ENCODE measurements at regions not wholly inside any gene's neighbourhood (a gene's known extent, or its start where the extent isn't known, plus 50 kb on each side); places are given as distances from the start of the nearest gene placed in this dataset.
A peak's percentile ranks its signal among the peaks of the same experiment; 100 is the strongest.
"Not testable (repeated sequence)": the region's sequence is repeated elsewhere in the genome, so short reads cannot be mapped to it uniquely, and the experiment has no call there.

DNA sequence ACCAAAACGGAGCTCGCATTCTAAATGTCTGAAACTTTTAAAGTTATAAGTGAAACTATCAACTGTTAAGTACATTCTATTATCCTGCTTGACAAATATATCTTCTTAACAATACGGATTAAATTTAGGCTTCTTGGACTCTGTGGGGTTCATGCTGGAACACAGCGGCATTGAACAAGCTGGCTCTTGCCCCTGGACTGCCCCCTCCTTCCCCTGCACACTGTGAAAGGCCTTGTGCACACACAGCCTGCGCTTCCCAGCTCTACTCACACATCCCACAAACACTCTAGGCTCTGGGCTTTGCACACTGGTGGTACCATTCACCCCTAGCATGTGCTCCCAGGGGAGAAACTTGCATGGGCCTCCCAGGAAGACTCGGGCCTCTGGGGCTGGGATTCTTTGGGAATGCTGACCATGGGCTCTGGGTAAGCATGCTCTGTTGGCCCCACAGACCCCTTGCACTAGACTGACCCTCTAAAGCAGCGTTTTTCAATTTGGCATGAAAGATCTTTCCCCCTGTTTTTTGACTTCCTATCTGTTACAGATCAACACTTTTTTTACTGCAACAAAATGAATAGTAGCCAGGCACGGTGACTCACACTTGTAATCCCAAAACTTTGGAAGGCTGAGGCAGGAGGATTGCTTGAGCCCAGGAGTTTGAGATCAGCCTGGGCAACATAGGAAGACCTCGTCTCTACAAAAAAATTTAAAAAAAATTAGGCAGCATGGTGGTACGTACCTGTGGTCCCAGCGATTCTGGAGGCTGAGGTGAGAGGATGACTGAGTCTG is 96.2 kb upstream of the CPM start:
- no peak for DNase-seq (ENCODE audit: low read depth, low spot score)

DNA sequence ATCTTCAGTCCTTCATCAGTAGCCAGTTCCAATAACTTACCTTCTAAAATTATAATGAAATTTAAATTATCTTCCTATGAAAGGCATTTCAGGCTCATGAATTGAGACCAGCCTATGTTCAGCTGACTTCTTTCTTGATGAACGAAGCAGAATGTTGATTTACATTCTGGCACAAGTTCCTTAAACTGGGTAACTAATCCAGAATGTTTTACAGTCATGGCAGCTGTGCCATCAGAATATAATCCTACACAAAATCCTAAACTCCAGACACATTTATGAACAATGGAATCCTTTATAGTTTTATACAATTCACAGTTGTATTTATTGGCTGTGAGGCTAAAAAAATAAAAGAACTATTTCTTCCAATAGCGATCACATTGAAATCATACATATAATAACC is 97.3 kb upstream of the CPM start:
- DNase-seq (ENCODE audit: low read depth, low spot score) = no peak

DNA sequence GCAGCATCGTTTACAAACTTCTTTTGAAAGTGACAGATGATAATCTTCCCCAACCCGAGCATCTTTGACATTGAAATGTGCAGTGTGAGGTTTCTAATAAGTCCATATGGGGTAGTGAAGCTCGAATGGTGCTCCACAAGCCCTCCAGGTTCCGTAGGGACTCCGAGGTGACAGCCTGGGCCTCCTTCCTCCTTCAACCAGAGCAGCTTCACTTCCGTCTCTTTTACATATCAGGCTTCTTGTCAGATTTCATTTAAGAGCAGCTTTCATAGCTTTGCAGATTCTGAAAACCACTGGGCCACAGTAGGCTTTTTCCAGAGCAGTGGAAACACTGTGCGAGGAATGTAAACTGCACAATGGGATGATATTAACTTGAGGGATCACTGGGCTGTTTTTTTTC is 103.6 kb upstream of the CPM start:
- DNase-seq (ENCODE audit: low read depth, low spot score) = no peak

GRCh38 chr12:69036999-69037398 is 104.0 kb upstream of the CPM start:
- DNase-seq (ENCODE audit: low read depth, low spot score) = no peak

- no peak for DNase-seq (ENCODE audit: low read depth, low spot score)
These were observed 106.9 kb upstream of the CPM start for GRCh38 chr12:69039911-69040310.

GRCh38 chr12:69042557-69042956 is 109.6 kb upstream of the CPM start:
- no peak for DNase-seq (ENCODE audit: low read depth, low spot score)

GRCh38 chr12:69042970-69043369 is 110.0 kb upstream of the CPM start:
- DNase-seq (ENCODE audit: low read depth, low spot score) = no peak

GRCh38 chr12:69044887-69045286 is 111.9 kb upstream of the CPM start:
- no peak for DNase-seq (ENCODE audit: low read depth, low spot score)

DNA sequence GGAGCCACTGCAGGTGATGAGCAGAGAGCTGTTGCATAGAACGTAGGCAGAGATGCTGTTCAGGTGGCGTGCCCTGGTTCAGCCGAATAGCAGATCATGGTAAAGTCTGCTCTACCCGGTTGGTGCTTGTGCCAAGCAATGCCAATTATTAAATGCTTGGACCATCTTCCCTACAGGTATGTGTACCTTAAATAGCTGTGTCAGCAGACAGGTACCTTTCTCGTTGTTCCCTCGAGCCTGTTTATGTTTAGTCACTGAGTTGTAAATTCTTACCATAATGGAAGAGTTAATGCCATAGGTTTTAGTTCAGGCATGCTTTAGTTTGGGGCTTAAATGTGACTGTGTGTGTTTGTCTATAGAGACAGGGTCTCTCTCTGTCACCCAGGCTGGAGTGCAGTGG is 112.5 kb upstream of the CPM start:
- no peak for DNase-seq (ENCODE audit: low read depth, low spot score)

DNA sequence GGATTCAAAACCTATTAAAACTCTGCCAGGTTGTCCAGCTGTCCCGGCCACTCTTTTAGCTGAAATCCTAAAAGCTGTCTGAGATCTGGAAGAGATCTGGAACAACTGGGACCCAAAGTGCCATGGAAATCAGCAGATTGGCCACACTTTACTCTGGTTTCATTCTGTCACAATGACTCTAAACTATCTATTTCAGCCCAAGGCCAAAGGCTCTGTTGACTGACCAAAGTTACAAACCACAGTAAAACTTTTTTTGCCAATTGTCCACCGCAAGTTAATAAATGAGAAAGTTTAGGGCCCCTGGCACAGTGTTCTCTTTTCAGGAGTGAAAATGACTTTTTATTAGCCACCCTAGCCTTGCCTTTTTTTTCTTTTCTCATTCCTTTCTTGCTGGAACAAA is 113.4 kb upstream of the CPM start:
- DNase-seq (ENCODE audit: low read depth, low spot score) = no peak

- no peak for DNase-seq (ENCODE audit: low read depth, low spot score)
These were observed 113.9 kb upstream of the CPM start for GRCh38 chr12:69046920-69047319.

DNA sequence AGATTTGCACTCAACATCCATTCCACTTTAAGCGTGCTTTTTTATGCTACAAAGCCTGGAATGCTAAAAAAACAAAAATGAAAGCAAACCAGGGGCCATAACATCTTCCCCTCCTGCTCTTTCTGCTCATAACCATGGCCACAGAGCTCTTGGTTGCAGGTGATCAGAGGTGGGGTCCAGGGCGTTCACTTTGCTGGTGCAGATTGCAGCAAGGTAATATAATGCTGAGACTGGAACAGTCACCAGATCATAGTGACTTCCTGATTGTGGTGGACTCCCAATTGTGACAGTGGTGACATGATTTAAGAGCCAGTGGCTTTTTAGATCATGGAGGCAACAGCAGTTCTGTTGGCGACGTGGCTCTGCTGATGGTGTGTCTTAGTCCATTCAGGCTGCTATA is 115.0 kb upstream of the CPM start:
- DNase-seq (ENCODE audit: low read depth, low spot score) = no peak

GRCh38 chr12:69049855-69050254 is 116.9 kb upstream of the CPM start:
- not testable (repeated sequence) for DNase-seq (ENCODE audit: low read depth, low spot score)

DNA sequence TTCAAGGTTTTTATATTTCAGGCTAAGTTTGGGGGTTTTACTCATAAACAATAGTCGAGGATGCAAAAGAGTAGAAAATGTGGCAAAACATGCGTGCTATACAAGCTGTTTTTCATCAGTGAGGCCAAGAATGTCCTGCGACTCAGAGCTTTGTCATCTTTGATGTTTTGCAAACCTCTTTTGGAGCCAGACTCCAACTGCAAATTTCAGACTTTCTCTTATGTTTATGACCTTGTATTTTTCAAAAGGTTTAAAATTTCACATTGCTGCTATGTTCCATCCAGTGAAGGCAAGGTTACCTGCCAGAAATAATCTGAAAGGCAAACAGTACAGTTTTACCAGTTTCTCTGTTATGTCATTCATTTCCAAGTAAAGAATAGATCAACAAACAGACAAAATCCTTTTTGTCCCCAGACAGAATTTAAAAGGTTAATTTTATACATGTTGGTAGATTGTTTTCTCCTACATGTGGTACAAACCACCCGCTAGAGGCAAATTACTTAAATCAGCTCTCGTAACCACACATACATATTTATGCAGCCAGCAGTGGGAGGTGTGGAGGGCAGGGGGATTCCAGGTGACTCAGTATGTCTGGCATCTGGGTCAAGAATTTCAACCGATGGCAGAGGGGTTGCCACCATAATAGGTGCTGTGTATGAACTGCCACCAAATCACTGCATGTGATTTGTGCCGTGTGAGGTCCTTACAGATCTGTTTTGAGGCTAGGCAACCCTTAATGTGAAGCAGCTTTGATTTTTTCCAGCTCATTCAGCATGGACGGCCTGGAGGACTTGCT is 119.8 kb upstream of the CPM start:
- DNase-seq (ENCODE audit: low read depth, low spot score) = peak; percentile 65

DNA sequence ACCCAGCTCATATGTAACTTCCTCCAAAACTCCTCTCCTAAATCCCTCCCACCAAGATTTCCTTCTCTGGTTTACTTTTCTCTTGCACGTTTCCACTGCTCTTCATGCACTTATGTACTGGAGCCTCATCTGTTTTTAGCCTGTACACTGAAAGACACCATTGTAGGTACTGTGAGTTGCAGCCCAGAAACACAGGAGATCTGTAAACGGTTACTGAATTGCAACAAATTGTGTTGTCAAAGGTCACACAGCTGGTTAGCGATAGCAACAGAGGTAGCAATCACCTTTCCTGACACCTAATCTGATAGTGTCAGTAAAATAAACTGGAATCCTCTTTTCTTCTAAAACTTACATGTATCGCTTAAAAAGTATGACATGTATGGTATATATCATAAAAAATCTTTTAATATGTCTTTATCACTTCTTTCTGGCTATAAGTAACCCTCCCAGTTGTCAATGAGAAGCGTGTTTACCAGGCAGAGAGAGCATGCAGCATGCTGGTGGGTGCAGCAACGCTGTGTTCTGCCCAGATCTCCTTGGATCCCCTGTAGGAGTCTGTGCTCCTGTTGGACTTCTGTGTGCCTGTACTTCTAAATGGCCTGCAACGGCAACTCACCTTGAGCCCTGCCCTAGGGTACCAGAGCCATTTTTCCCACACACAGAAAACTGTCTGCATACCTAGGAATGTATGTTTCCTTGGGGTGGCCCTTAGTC is 121.5 kb upstream of the CPM start:
- no peak for DNase-seq (ENCODE audit: low read depth, low spot score)

- DNase-seq (ENCODE audit: low read depth, low spot score) = no peak
These were observed 122.3 kb upstream of the CPM start for GRCh38 chr12:69055280-69055679.

DNA sequence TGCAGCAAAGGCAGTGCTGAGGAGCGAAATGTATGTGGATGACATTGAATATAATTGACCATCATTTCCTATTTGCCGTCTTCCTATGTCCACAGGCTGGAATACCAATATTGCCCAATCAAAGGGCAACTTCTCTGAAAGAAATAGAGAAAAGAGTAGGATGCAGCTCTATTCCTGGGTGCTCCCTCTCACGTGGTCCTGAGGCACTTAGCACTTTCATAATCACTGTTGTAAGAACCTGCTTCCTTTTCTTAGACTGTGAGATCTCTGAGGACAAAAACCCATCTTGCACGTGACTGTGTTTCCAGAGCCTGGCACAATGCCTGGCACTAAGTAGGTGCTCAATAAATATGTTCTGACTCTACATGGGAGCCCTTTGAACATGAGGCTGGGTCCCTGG is 122.7 kb upstream of the CPM start:
- no peak for DNase-seq (ENCODE audit: low read depth, low spot score)

DNA sequence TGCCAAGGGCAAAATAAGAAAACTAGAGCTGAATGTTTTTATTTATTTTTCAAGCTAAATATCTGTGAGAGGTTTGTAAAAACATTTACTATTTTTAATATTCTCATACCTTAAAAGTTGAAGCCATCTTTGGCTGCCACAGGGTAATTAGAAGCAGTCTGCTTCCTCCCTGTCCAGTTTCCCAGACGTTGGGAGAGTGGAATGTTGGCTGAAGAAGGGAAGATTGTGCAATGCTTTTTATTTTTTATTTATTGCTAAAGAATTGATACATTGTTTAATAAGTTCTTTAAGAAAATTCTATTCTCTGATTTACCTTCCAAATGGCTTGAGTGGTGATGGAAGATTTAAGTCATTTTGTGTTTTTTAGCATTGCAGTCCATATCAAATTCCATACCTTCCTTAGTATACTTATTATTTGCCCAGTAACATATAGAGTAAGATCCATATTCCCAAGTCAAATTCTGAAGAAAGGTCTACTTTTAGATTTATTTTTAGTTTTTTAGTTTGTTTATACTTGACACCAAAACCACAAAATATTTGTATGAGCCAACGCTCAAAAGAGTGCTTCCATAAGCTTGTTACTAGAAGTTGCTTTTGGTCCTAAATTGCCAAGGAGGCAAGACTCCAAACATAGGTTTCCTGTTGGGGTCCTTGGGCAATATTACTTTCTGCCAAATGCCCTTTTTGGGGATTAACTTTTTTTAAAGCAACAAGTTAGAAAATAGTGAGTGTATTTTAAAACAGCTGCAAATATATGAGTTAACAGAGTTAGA is 124.0 kb upstream of the CPM start:
- DNase-seq (ENCODE audit: low read depth, low spot score) = no peak

DNA sequence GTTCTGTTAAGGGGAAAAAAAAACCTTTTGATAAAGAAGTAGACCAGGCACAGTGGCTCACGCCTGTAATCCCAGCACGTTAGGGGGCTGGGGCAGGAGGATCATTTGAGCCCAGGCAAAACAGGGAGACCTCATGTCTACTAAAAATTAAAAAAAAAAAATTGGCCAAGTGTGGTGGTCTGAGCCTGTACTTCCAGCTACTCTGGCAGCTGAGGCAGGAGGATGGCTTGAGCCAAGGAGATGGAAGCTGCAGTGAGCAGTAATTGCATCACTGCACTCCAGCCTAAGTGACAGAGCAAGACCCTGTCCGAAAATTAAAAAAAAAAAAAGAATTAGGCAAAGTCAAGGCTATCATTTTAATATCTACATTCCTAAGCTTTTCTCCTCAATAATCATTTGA is 124.8 kb upstream of the CPM start:
- no peak for DNase-seq (ENCODE audit: low read depth, low spot score)

DNA sequence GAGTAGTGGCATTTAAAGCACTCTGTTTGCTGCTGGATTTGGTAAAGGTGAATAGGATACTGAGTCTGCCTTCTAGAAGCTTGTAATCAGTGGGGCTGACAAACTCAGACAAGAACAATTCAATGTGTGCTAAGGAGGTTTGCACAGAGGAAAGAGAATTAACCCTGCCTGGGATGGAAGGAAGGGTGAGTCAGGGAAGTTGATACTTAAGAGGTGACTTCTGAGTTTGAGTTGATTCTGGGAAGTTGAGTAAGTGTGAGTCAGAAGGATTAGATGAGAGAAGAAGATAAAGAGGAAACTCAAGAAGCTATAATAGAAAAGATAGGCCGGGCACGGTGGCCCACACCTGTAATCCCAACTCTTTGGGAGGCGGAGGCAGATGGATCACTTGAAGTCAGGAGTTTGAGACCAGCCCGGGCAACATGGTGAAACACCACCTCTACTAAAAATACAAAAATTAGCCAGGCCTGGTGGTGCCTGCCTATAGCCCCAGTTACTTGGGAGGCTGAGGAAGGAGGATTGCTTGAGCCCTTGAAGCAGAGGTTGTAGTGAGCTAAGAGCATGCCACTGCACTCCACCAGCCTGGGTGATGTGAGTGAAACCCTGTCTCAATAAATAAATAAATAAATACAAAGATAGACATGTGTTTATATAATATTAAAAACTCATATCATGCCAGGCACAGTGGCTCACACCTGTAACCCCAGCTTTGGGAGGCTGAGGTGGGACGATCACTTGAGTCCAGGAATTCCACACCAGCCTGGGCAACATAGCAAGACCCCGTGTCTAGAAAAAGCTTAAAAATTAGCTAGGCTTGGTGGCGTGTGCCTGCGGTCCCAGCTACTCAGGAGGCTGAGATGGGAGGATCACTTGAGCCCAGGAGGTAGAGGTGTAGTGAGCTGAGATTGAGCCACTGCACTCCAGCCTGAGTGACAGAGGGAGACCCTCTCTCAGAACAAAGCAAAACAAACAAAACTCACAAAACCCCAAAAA is 126.8 kb upstream of the CPM start:
- no peak for DNase-seq (ENCODE audit: low read depth, low spot score)

DNA sequence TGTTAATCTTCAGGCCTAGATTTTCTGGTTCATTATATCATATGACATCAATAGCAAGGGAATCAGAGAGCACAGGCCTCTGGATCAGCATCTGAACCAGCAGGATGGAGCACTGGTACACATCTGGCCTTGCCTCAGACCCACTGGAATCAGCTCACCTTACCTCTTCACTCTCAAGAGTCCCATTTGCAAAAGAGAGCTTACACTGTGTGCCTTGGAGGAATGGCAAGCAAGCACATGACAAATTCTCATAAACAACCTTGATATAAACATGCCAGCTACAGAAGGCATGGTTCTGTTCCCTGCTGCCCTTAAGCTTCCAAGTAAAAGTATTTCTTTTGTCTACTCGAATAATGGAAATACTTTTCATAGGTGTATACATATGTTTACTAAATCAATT is 128.6 kb upstream of the CPM start:
- no peak for DNase-seq (ENCODE audit: low read depth, low spot score)
